ENCODE measurements at regions not wholly inside any gene's neighbourhood (a gene's known extent, or its start where the extent isn't known, plus 50 kb on each side); places are given as distances from the start of the nearest gene placed in this dataset.
"Not testable (repeated sequence)": the region's sequence is repeated elsewhere in the genome, so short reads cannot be mapped to it uniquely, and the experiment has no call there.

GRCh38 chr5:90128551-90128950 is 281.0 kb downstream of the CETN3 start:
- DNase-seq = no peak

GRCh38 chr5:90119531-90119971 is 290.0 kb downstream of the CETN3 start:
- no peak for DNase-seq

GRCh38 chr5:90117005-90117404 is 292.6 kb downstream of the CETN3 start:
- no peak for DNase-seq

GRCh38 chr5:90113108-90113507 is 296.4 kb downstream of the CETN3 start:
- no peak for DNase-seq

- DNase-seq = no peak
Observed at GRCh38 chr5:90112033-90112692, 297.4 kb downstream of the CETN3 start.

- no peak for DNase-seq
Observed at GRCh38 chr5:90111364-90112032, 298.1 kb downstream of the CETN3 start.

- no peak for DNase-seq
Observed at GRCh38 chr5:90109285-90109684, 300.3 kb downstream of the CETN3 start.

- no peak for DNase-seq
Observed at GRCh38 chr5:90099099-90099498, 310.5 kb downstream of the CETN3 start.

- no peak for DNase-seq
Observed at GRCh38 chr5:90097082-90097477, 312.5 kb downstream of the CETN3 start.

GRCh38 chr5:90096415-90097081 is 313.0 kb downstream of the CETN3 start:
- DNase-seq = no peak

GRCh38 chr5:90095292-90096060 is 314.1 kb downstream of the CETN3 start:
- DNase-seq = no peak

GRCh38 chr5:90093751-90094485 is 315.6 kb downstream of the CETN3 start:
- no peak for DNase-seq

- DNase-seq = no peak
Observed at GRCh38 chr5:90092734-90093133, 316.8 kb downstream of the CETN3 start.

- DNase-seq = no peak
Observed at GRCh38 chr5:90084342-90084741, 325.2 kb downstream of the CETN3 start.

- not testable (repeated sequence) for DNase-seq
Observed at GRCh38 chr5:90073026-90073570, 336.5 kb downstream of the CETN3 start.

- DNase-seq = no peak
Observed at GRCh38 chr5:90071656-90072055, 337.9 kb downstream of the CETN3 start.

- no peak for DNase-seq
Observed at GRCh38 chr5:90071066-90071465, 338.5 kb downstream of the CETN3 start.

- no peak for DNase-seq
Observed at GRCh38 chr5:90066920-90067319, 342.6 kb downstream of the CETN3 start.

- DNase-seq = no peak
Observed at GRCh38 chr5:90056911-90057705, 352.4 kb downstream of the CETN3 start.

GRCh38 chr5:90055831-90056328 is 353.7 kb downstream of the CETN3 start:
- DNase-seq = no peak

- no peak for DNase-seq
Observed at GRCh38 chr5:90054612-90055011, 354.9 kb downstream of the CETN3 start.
